Spleen (tissue), 11 donors: ENCODE measurements at regions not wholly inside any gene's neighbourhood (a gene's known extent, or its start where the extent isn't known, plus 50 kb on each side); places are given as distances from the start of the nearest gene placed in this dataset.

Source experiments
- DNase-seq: peaks from one replicate; pipeline ENCODE4 v3.0.0-alpha.2; 2020
- H3K27ac ChIP-seq, 8 donors: fragments of 200-600 bp; sonication (generic) in 7 of 8; 1 replicate in 4 of 8; 2 replicates in 4 of 8; pipeline versions ENCODE4 v1.5.0 to v1.8.0; 2016 to 2021; ENCODE audit warnings: inconsistent platforms in 4 of 8, mild to moderate bottlenecking in 4 of 8, moderate library complexity in 1 of 8
- H3K27me3 ChIP-seq, 7 donors: fragments of 200-600 bp; sonication (generic) in 6 of 7; replicated peaks in 1 of 7; 1 replicate in 4 of 7; 2 replicates in 3 of 7; pipeline versions ENCODE4 v1.5.0 to v1.8.0; 2016 to 2021; ENCODE audit warnings: inconsistent platforms in 3 of 7, mild to moderate bottlenecking in 1 of 7
- H3K36me3 ChIP-seq, 6 donors: fragments of 200-600 bp; sonication (generic) in 5 of 6; 1 replicate in 4 of 6; 2 replicates in 2 of 6; pipeline versions ENCODE4 v1.5.0 to v1.8.0; 2016 to 2021; ENCODE audit warnings: inconsistent platforms in 2 of 6
- H3K4me1 ChIP-seq, 6 donors: fragments of 200-600 bp; sonication (generic) in 5 of 6; 1 replicate in 3 of 6; 2 replicates in 3 of 6; pipeline versions ENCODE4 v1.5.0 to v1.8.0; 2016 to 2021; ENCODE audit warnings: inconsistent platforms in 3 of 6
- H3K4me3 ChIP-seq, 8 donors: fragments of 200-600 bp; sonication (generic) in 7 of 8; 1 replicate in 4 of 8; 2 replicates in 4 of 8; pipeline versions ENCODE4 v1.5.0 to v1.8.0; 2016 to 2021; ENCODE audit warnings: inconsistent platforms in 4 of 8, mild to moderate bottlenecking in 4 of 8, moderate library complexity in 2 of 8
- H3K9me3 ChIP-seq, 8 donors: fragments of 200-600 bp; sonication (generic) in 7 of 8; 1 replicate in 4 of 8; 2 replicates in 4 of 8; pipeline versions ENCODE4 v1.5.0 to v1.8.0; 2016 to 2021; ENCODE audit warnings: inconsistent platforms in 4 of 8
- POLR2A ChIP-seq, 3 donors: fragments of 450-650 bp; IDR thresholded peaks; one replicate each; pipeline ENCODE4 v1.5.1; 2017; ENCODE audit warnings: antibody characterized with exemption in 3 of 3, mild to moderate bottlenecking in 1 of 3
- POLR2AphosphoS5 ChIP-seq, 3 donors: sonication (generic); formaldehyde crosslinking; IDR thresholded peaks; one replicate each; pipeline ENCODE4 v1.5.1; 2017; ENCODE audit warnings: antibody characterized with exemption in 3 of 3
- WGBS, 5 donors: extraction: QIAGEN DNeasy Blood & Tissue Kit in 3 of 5; methylation state at CpG; one replicate each; pipeline versions ENCODE4 v1.1.5 to v1.1.7; 2013 to 2018; 5-methylcytosine and 5-hydroxymethylcytosine counted together
- intact Hi-C: fragments of 100-400 bp; cut with DNase I; formaldehyde crosslinking; loops from one replicate; pipeline ENCODE4 v1.15.0; 2023; ENCODE audit warnings: low total_unique reads
- TF ChIP-seq, protein P1 (sequence below), 11 experiments: fragments of 200-600 bp in 7 of 11; fragments of 450-650 bp in 4 of 11; sonication (generic) in 4 of 11; IDR thresholded peaks in 8 of 11; conservative IDR thresholded peaks in 3 of 11; 1 replicate in 7 of 11; 2 replicates in 4 of 11; pipeline versions ENCODE4 v1.4.0 to v1.8.0; 2016 to 2021; ENCODE audit warnings: antibody characterized with exemption in 11 of 11, inconsistent platforms in 4 of 11, mild to moderate bottlenecking in 1 of 11
- donor health status: healthy with polysubstance abuse.
- donor health status: DM: no; HTN: no; CAD: no; lungs with moderate emphysema.
- donor health status: DM: no; HTN: no; CAD: no.
- donor health status: Bipolar disorder and iron deficiency.
- donor health status: healthy.
- donor health status: DM: no; HTN: no; CAD: no.
- donor health status: DM: yes; HTN: yes; CAD: no.

DNA sequence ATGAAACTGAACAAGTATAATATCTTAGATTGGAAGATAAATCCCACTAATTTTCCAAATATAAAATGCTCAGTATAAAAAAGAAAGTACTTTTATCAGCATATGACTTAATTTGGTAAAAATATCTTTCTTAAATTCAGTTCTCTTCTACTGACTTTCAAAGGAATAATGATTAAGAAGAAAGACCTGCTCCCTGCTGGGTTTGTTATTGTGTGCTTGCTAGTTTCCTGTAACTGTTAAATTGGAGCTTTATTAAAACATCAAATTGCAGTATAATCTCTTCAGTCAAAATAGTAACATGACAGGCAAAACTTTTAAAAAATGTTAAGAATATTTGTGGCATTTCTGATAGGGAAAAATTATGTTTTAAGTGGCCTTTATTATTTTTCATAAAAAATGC is 1317.4 kb upstream of the CDH2 start:
- H3K27ac ChIP-seq, result no peak overlapping the region
- H3K36me3 ChIP-seq, result no peaks in the 10 kb centered on the region
- no peaks in the 10 kb centered on the region for H3K4me1 ChIP-seq
- DNase-seq, result no peak
- H3K9me3 ChIP-seq, result peaks cover 0 to 13% (median 0%) of the 10 kb centered on the region in 8 donors
- no peak for TF ChIP-seq POLR2AphosphoS5 (IDR thresholded peaks at IDR 0.05)
- TF ChIP-seq, protein P1, sequence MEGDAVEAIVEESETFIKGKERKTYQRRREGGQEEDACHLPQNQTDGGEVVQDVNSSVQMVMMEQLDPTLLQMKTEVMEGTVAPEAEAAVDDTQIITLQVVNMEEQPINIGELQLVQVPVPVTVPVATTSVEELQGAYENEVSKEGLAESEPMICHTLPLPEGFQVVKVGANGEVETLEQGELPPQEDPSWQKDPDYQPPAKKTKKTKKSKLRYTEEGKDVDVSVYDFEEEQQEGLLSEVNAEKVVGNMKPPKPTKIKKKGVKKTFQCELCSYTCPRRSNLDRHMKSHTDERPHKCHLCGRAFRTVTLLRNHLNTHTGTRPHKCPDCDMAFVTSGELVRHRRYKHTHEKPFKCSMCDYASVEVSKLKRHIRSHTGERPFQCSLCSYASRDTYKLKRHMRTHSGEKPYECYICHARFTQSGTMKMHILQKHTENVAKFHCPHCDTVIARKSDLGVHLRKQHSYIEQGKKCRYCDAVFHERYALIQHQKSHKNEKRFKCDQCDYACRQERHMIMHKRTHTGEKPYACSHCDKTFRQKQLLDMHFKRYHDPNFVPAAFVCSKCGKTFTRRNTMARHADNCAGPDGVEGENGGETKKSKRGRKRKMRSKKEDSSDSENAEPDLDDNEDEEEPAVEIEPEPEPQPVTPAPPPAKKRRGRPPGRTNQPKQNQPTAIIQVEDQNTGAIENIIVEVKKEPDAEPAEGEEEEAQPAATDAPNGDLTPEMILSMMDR (IDR thresholded peaks at IDR 0.05 in 8 of 11, conservative IDR thresholded peaks at IDR 0.05 in 3 of 11), result no peak
- TF ChIP-seq POLR2A (IDR thresholded peaks at IDR 0.05), result no peak
- no peaks in the 10 kb centered on the region for H3K27me3 ChIP-seq
- H3K4me3 ChIP-seq, result no peak overlapping the region
- intact Hi-C loops, result loop anchor here (10.0 kb wide), 1 partner anchor 60 kb away; no protein-coding TSS in a partner anchor

DNA sequence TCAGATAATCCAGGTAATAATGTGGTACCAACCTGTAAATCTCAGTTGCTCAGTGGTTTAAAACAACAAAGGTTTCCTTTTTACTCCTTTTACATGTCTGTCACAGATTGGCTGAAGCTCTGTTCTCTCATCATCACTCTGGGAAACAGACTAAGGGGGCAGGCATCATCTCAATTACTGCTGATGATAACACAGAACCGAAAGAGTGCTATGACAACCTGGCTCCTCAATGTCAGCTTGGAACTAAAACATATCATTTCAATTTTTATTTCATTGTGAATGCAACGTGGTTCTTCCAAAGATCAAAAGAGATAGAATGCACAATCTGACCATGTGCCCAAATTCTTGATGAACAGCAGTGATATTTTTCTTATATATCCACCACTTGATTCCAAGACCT is 1315.0 kb upstream of the CDH2 start:
- Histone ChIP-seq H3K27me3 (no peaks in the 10 kb centered on the region), H3K9me3 (peaks cover 0 to 17% (median 0%) of the 10 kb centered on the region in 8 donors), H3K27ac (no peak overlapping the region), H3K4me3 (no peak overlapping the region), H3K36me3 (no peaks in the 10 kb centered on the region), H3K4me1 (no peaks in the 10 kb centered on the region)
- TF ChIP-seq POLR2AphosphoS5 (IDR thresholded peaks at IDR 0.05) (no peak), POLR2A (IDR thresholded peaks at IDR 0.05) (no peak)
- TF ChIP-seq, protein P1 (IDR thresholded peaks at IDR 0.05 in 8 of 11, conservative IDR thresholded peaks at IDR 0.05 in 3 of 11), result no peak
- 46 to 73% (median 73%) methylated on average over 2 of the region's 2 CpGs for WGBS, 5 donors
- DNase-seq, result no peak
- intact Hi-C loops, result loop anchor here (10.0 kb wide), 1 partner anchor 57 kb away; no protein-coding TSS in a partner anchor

DNA sequence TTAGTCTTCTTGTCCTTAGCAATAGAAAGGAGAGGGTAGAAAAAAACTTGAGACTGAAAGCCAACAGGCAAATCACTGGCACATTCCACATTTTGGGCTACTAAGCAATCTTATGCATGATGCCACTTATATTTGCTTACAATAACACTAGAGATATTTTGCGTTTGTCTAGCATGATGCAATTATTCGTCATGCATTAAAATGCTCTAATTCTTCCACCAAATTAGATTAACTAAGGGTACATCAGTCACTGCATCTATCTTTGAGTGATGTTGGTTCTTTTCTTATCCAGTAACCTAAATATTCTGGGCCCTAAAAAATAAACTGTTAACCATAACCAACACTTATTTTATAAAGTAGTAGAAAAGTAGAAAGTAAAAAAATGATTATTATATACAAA is 1311.7 kb upstream of the CDH2 start:
- DNase-seq, result no peak
- no peak for TF ChIP-seq POLR2AphosphoS5 (IDR thresholded peaks at IDR 0.05)
- TF ChIP-seq, protein P1 (IDR thresholded peaks at IDR 0.05 in 8 of 11, conservative IDR thresholded peaks at IDR 0.05 in 3 of 11), result no peak
- no peak for TF ChIP-seq POLR2A (IDR thresholded peaks at IDR 0.05)
- no peaks in the 10 kb centered on the region for H3K27me3 ChIP-seq
- no peaks in the 10 kb centered on the region for H3K4me1 ChIP-seq
- no peak overlapping the region for H3K27ac ChIP-seq
- WGBS, 5 donors, result 62 to 89% (median 82%) methylated on average over 2 of the region's 2 CpGs
- peaks cover 0 to 17% (median 0%) of the 10 kb centered on the region in 8 donors for H3K9me3 ChIP-seq
- intact Hi-C loops, result no loop called here
- no peaks in the 10 kb centered on the region for H3K36me3 ChIP-seq
- H3K4me3 ChIP-seq, result no peak overlapping the region

DNA sequence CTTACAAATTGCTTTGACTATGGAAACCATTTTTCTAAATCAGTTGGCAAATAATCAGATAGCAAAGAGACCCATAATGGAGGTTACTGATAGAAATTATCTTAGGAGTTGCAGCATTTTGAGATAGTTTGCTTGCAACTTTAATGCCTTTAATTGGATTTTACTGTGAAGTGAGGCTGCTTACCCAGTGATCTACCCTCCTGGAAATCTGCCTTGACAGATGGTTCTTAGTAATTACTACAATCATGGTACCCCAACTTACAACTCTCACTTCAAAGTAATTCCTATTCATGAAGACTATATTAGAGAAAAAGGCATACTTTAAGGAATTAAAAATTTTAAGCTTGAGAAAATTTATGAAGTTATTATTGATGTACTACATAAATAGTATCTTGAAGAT is 1288.6 kb upstream of the CDH2 start:
- peaks cover 0 to 5% (median 0%) of the 10 kb centered on the region in 8 donors for H3K9me3 ChIP-seq
- TF ChIP-seq POLR2A (IDR thresholded peaks at IDR 0.05), result no peak
- TF ChIP-seq POLR2AphosphoS5 (IDR thresholded peaks at IDR 0.05), result no peak
- TF ChIP-seq, protein P1 (IDR thresholded peaks at IDR 0.05 in 8 of 11, conservative IDR thresholded peaks at IDR 0.05 in 3 of 11), result no peak

More for the DNA sequence above, 1288.6 kb upstream of the CDH2 start:
- no peak for DNase-seq
- Histone ChIP-seq H3K36me3 (no peaks in the 10 kb centered on the region), H3K27me3 (no peaks in the 10 kb centered on the region), H3K27ac (no peak overlapping the region), H3K4me3 (no peak overlapping the region), H3K4me1 (no peaks in the 10 kb centered on the region)
- intact Hi-C loops, result no loop called here
